ENCODE measurements at regions not wholly inside any gene's neighbourhood (a gene's known extent, or its start where the extent isn't known, plus 50 kb on each side); places are given as distances from the start of the nearest gene placed in this dataset.

DNA sequence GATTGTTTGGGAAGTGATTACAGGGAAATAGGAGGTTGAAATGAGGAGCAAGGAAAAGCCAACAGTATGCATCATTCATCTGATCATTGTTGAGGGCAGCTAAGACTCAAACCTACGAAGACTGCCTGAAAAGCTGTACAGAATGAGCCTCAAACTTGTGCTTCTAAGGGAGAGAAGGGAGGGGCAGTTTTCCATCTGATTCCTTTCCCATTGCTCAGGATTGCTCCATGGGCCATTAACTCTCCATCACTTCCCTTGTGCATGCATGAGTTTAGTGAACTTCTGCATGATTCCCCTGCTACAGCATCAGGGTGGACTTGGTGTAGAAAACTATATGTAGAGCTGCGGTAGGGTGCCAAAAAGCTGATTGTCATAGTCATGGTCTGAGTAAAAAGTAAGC is 742.7 kb upstream of the SLC35B3 start:
- DNase-seq (ENCODE audit: low spot score) = no peak
- Histone ChIP-seq H3K27ac (no peak overlapping the region), H3K4me3 (no peak overlapping the region), H3K36me3 (no peaks in the 10 kb centered on the region), H3K9me3 (no peaks in the 10 kb centered on the region), H3K4me1 (no peaks in the 10 kb centered on the region), H3K27me3 (no peaks in the 10 kb centered on the region)
- TF ChIP-seq, protein P1, sequence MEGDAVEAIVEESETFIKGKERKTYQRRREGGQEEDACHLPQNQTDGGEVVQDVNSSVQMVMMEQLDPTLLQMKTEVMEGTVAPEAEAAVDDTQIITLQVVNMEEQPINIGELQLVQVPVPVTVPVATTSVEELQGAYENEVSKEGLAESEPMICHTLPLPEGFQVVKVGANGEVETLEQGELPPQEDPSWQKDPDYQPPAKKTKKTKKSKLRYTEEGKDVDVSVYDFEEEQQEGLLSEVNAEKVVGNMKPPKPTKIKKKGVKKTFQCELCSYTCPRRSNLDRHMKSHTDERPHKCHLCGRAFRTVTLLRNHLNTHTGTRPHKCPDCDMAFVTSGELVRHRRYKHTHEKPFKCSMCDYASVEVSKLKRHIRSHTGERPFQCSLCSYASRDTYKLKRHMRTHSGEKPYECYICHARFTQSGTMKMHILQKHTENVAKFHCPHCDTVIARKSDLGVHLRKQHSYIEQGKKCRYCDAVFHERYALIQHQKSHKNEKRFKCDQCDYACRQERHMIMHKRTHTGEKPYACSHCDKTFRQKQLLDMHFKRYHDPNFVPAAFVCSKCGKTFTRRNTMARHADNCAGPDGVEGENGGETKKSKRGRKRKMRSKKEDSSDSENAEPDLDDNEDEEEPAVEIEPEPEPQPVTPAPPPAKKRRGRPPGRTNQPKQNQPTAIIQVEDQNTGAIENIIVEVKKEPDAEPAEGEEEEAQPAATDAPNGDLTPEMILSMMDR (IDR thresholded peaks at IDR 0.05) = no peak

DNA sequence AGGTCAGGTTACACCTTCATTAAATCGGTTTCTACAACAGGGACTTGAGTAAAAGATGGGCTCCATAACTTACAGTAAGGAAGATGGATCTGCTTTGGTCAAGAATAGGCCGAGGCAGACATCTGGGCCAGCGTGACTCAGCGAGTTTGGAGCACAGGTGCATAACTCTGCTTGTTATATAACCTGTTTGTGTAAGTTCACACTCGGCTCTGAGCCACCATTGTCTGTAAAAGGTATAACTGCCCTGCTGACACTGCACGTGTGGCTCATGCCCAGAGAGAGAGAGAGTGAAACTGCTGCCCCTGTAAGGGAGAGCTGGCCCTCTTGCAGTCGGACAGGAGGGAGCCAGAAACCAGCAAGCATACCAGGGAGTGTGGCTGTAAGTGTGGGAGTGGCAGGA is 737.9 kb upstream of the SLC35B3 start:
- H3K4me1 ChIP-seq = no peaks in the 10 kb centered on the region
- no peaks in the 10 kb centered on the region for H3K36me3 ChIP-seq
- TF ChIP-seq, protein P1 (IDR thresholded peaks at IDR 0.05) = no peak
- no peaks in the 10 kb centered on the region for H3K27me3 ChIP-seq
- no peak for DNase-seq (ENCODE audit: low spot score)
- no peaks in the 10 kb centered on the region for H3K9me3 ChIP-seq
- H3K4me3 ChIP-seq = no peak overlapping the region
- no peak overlapping the region for H3K27ac ChIP-seq

DNA sequence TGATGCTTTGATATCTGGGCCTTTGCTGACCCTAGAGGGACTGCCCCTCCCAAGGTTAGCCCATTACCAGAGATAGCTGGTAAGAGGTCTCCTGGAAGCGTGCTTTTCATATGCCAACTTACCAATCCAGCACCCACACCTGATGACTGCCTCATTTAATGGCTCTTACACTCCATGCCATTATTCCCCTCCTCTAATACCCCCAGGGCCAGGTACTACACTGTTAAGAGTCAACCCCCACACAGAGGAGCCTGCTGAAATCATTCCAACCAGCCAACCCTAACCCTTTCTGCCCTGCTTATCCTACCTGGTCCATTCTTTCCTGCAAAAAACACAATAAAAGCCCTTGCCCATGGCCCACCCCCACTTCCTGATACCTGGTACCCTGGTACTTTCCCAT is 736.8 kb upstream of the SLC35B3 start:
- TF ChIP-seq, protein P1 (IDR thresholded peaks at IDR 0.05) = no peak
- no peaks in the 10 kb centered on the region for H3K27me3 ChIP-seq
- DNase-seq (ENCODE audit: low spot score) = no peak
- no peak overlapping the region for H3K4me3 ChIP-seq
- H3K36me3 ChIP-seq = no peaks in the 10 kb centered on the region
- H3K9me3 ChIP-seq = no peaks in the 10 kb centered on the region
- no peak overlapping the region for H3K27ac ChIP-seq
- no peaks in the 10 kb centered on the region for H3K4me1 ChIP-seq

DNA sequence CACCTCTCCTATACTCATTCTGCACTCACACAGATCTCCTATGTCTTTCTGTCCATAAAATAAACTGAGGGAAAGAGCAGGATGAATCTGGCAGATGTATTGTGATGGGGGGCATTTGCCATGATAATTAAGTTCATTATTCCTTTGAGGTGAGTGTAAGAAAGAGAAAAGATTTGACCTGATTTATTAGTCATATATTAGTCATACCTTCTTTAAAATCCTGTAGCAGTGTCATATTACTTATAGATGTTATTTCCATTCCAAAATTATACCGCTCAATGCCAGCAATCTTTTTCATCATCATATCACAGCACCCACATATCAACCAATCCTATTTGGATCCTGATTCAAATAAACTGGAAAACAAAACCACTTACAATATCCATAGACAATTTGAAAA is 733.3 kb upstream of the SLC35B3 start:
- Histone ChIP-seq H3K4me3 (no peak overlapping the region), H3K9me3 (peaks cover 0 to 16% of the 10 kb centered on the region in 2 donors), H3K27ac (no peak overlapping the region), H3K27me3 (no peaks in the 10 kb centered on the region), H3K4me1 (no peaks in the 10 kb centered on the region), H3K36me3 (no peaks in the 10 kb centered on the region)
- TF ChIP-seq, protein P1 (IDR thresholded peaks at IDR 0.05) = no peak
- DNase-seq (ENCODE audit: low spot score) = no peak

DNA sequence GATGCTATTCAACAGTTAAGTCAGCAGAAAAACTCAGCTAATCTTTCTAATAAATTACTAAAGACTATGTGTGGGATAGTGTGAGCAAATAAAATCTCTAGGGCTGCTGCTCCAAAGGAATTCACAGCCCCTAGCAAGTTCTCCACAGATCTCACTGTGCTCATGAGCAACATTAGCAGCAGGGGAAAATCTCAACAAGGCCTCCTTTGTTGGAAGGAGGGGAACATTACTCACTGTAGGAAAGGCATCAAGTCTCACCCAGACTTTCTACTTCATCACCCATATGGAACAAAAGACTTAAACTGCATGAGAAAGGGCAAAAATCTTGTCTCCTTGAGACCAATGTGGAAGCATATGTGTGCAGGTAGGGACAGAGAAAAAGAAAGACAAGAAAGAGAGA is 726.4 kb upstream of the SLC35B3 start:
- no peaks in the 10 kb centered on the region for H3K36me3 ChIP-seq
- H3K4me3 ChIP-seq = no peak overlapping the region
- no peak for DNase-seq (ENCODE audit: low spot score)
- peaks cover 4 to 24% of the 10 kb centered on the region in 2 donors for H3K9me3 ChIP-seq
- no peaks in the 10 kb centered on the region for H3K27me3 ChIP-seq
- no peaks in the 10 kb centered on the region for H3K4me1 ChIP-seq
- TF ChIP-seq, protein P1 (IDR thresholded peaks at IDR 0.05) = no peak
- H3K27ac ChIP-seq = no peak overlapping the region

DNA sequence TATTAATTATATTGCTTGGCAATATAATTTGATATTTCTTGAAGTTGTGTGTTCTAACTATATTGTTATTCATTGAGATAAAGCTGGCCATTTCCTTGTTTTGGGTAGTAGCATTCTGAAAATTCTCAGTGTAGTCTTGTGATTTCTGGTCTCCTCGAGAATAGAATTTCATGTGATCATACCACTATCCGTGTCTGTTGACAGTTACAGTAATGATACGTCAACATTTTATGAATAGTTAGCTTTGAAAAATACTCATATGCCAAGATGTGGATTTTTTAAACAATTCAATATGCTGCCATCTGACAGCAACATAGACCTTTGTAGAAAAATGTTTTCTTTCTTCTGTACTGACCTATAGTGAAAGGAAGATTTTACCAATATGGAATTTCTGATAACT is 723.7 kb upstream of the SLC35B3 start:
- Histone ChIP-seq H3K4me1 (no peaks in the 10 kb centered on the region), H3K9me3 (peaks cover 4 to 11% of the 10 kb centered on the region in 2 donors), H3K36me3 (no peaks in the 10 kb centered on the region), H3K27me3 (no peaks in the 10 kb centered on the region), H3K27ac (no peak overlapping the region), H3K4me3 (no peak overlapping the region)
- TF ChIP-seq, protein P1 (IDR thresholded peaks at IDR 0.05) = no peak
- no peak for DNase-seq (ENCODE audit: low spot score)
